ENCODE measurements at regions not wholly inside any gene's neighbourhood (a gene's known extent, or its start where the extent isn't known, plus 50 kb on each side); places are given as distances from the start of the nearest gene placed in this dataset.
"Not testable (repeated sequence)": the region's sequence is repeated elsewhere in the genome, so short reads cannot be mapped to it uniquely, and the experiment has no call there.

- TF ChIP-seq CTCF (IDR thresholded peaks at IDR 0.05); POLR2A (IDR thresholded peaks at IDR 0.05); POLR2AphosphoS5 (IDR thresholded peaks at IDR 0.05; ENCODE audit: insufficient read depth in 1 of 2, low read depth in 1 of 2): not testable (repeated sequence)
Measured at GRCh38 chr2:131622874-131623273, 95.2 kb downstream of the CCDC74A start.
